GM23338 (cell line): ENCODE measurements at regions not wholly inside any gene's neighbourhood (a gene's known extent, or its start where the extent isn't known, plus 50 kb on each side); places are given as distances from the start of the nearest gene placed in this dataset.

Experiments
- CREB1 ChIP-seq: fragments of 250-450 bp; sonication (Bioruptor Pico); IDR thresholded peaks from 2 replicates; pipeline ENCODE4 v1.5.0; 2020; ENCODE audit warnings: low read depth, mild to moderate bottlenecking, moderate library complexity
- EZH2 ChIP-seq: fragments of 200-600 bp; sonication (generic); IDR thresholded peaks from one replicate; pipeline ENCODE4 v1.8.0; 2017; ENCODE audit warnings: antibody characterized with exemption, mild to moderate bottlenecking, low read depth; ENCODE audit not compliant: unreplicated experiment
- EZH2phosphoT487 ChIP-seq: fragments of 200-600 bp; sonication (generic); IDR thresholded peaks from one replicate; pipeline ENCODE4 v1.8.1; 2018; ENCODE audit warnings: antibody characterized with exemption; ENCODE audit not compliant: unreplicated experiment
- JUNB ChIP-seq: IDR thresholded peaks from one replicate; pipeline ENCODE4 v1.6.1; 2016; ENCODE audit warnings: antibody characterized with exemption; ENCODE audit not compliant: unreplicated experiment
- NANOG ChIP-seq: IDR thresholded peaks from 2 replicates; pipeline ENCODE4 v1.6.1; 2016; ENCODE audit warnings: antibody characterized with exemption, borderline replicate concordance
- POLR2AphosphoS5 ChIP-seq: IDR thresholded peaks from 2 replicates; pipeline ENCODE4 v1.6.1; 2016; ENCODE audit warnings: antibody characterized with exemption, low read depth
- STAT1 ChIP-seq: IDR thresholded peaks from one replicate; pipeline ENCODE4 v1.6.1; 2016; ENCODE audit warnings: antibody characterized with exemption; ENCODE audit not compliant: unreplicated experiment
- ZNF331 ChIP-seq: fragments of 250-450 bp; sonication (Bioruptor Pico); IDR thresholded peaks from 2 replicates; pipeline ENCODE4 v1.5.0; 2020; ENCODE audit warnings: low read depth, mild to moderate bottlenecking, moderate library complexity
- TF ChIP-seq, protein P1 (sequence below), 2 experiments: fragments of 200-600 bp in 1 of 2; sonication (generic) in 1 of 2; conservative IDR thresholded peaks; 2 replicates each; pipeline versions ENCODE4 v1.5.1 to v1.6.1; 2016 to 2017; ENCODE audit warnings: antibody characterized with exemption in 2 of 2, low read depth in 2 of 2, mild to moderate bottlenecking in 2 of 2, moderate library complexity in 1 of 2
- TF ChIP-seq, protein P2 (sequence below): IDR thresholded peaks from one replicate; pipeline ENCODE4 v1.6.1; 2018; ENCODE audit warnings: antibody characterized with exemption; ENCODE audit not compliant: unreplicated experiment
- TF ChIP-seq, protein P3 (sequence below): fragments of 250-450 bp; sonication (Bioruptor Pico); IDR thresholded peaks from 2 replicates; pipeline ENCODE4 v1.5.0; 2020; ENCODE audit warnings: mild to moderate bottlenecking, moderate library complexity
- TF ChIP-seq, protein P4 (sequence below): IDR thresholded peaks from 2 replicates; pipeline ENCODE4 v1.6.1; 2016; ENCODE audit warnings: antibody characterized with exemption

DNA sequence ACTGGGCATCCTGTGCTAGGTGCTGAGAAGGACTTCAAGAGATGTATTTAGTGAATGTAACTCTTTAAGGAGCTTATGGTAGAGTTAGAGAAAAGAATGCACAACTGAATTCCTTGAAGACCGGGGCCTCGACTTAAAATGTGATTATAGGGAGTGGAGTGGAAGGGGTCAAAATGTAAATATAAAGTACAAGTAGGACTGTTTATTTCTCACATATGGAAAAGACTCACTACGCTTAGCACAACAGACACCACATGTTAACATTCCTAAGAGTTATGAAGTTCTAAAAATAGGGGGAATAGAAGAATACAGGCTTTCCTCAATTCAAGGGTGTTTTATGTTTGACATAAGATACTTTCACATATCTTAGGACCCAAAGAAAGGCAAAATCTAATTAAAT, 117.8 kb upstream of the OSMR start:
- TF ChIP-seq, protein P1, sequence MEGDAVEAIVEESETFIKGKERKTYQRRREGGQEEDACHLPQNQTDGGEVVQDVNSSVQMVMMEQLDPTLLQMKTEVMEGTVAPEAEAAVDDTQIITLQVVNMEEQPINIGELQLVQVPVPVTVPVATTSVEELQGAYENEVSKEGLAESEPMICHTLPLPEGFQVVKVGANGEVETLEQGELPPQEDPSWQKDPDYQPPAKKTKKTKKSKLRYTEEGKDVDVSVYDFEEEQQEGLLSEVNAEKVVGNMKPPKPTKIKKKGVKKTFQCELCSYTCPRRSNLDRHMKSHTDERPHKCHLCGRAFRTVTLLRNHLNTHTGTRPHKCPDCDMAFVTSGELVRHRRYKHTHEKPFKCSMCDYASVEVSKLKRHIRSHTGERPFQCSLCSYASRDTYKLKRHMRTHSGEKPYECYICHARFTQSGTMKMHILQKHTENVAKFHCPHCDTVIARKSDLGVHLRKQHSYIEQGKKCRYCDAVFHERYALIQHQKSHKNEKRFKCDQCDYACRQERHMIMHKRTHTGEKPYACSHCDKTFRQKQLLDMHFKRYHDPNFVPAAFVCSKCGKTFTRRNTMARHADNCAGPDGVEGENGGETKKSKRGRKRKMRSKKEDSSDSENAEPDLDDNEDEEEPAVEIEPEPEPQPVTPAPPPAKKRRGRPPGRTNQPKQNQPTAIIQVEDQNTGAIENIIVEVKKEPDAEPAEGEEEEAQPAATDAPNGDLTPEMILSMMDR (conservative IDR thresholded peaks at IDR 0.05; ENCODE audit: low read depth in 2 of 2): no peak
- TF ChIP-seq POLR2AphosphoS5: no peak
- TF ChIP-seq EZH2: no peak
- TF ChIP-seq, protein P2, sequence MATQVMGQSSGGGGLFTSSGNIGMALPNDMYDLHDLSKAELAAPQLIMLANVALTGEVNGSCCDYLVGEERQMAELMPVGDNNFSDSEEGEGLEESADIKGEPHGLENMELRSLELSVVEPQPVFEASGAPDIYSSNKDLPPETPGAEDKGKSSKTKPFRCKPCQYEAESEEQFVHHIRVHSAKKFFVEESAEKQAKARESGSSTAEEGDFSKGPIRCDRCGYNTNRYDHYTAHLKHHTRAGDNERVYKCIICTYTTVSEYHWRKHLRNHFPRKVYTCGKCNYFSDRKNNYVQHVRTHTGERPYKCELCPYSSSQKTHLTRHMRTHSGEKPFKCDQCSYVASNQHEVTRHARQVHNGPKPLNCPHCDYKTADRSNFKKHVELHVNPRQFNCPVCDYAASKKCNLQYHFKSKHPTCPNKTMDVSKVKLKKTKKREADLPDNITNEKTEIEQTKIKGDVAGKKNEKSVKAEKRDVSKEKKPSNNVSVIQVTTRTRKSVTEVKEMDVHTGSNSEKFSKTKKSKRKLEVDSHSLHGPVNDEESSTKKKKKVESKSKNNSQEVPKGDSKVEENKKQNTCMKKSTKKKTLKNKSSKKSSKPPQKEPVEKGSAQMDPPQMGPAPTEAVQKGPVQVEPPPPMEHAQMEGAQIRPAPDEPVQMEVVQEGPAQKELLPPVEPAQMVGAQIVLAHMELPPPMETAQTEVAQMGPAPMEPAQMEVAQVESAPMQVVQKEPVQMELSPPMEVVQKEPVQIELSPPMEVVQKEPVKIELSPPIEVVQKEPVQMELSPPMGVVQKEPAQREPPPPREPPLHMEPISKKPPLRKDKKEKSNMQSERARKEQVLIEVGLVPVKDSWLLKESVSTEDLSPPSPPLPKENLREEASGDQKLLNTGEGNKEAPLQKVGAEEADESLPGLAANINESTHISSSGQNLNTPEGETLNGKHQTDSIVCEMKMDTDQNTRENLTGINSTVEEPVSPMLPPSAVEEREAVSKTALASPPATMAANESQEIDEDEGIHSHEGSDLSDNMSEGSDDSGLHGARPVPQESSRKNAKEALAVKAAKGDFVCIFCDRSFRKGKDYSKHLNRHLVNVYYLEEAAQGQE: no peak
- no peak for TF ChIP-seq JUNB
- TF ChIP-seq, protein P3, sequence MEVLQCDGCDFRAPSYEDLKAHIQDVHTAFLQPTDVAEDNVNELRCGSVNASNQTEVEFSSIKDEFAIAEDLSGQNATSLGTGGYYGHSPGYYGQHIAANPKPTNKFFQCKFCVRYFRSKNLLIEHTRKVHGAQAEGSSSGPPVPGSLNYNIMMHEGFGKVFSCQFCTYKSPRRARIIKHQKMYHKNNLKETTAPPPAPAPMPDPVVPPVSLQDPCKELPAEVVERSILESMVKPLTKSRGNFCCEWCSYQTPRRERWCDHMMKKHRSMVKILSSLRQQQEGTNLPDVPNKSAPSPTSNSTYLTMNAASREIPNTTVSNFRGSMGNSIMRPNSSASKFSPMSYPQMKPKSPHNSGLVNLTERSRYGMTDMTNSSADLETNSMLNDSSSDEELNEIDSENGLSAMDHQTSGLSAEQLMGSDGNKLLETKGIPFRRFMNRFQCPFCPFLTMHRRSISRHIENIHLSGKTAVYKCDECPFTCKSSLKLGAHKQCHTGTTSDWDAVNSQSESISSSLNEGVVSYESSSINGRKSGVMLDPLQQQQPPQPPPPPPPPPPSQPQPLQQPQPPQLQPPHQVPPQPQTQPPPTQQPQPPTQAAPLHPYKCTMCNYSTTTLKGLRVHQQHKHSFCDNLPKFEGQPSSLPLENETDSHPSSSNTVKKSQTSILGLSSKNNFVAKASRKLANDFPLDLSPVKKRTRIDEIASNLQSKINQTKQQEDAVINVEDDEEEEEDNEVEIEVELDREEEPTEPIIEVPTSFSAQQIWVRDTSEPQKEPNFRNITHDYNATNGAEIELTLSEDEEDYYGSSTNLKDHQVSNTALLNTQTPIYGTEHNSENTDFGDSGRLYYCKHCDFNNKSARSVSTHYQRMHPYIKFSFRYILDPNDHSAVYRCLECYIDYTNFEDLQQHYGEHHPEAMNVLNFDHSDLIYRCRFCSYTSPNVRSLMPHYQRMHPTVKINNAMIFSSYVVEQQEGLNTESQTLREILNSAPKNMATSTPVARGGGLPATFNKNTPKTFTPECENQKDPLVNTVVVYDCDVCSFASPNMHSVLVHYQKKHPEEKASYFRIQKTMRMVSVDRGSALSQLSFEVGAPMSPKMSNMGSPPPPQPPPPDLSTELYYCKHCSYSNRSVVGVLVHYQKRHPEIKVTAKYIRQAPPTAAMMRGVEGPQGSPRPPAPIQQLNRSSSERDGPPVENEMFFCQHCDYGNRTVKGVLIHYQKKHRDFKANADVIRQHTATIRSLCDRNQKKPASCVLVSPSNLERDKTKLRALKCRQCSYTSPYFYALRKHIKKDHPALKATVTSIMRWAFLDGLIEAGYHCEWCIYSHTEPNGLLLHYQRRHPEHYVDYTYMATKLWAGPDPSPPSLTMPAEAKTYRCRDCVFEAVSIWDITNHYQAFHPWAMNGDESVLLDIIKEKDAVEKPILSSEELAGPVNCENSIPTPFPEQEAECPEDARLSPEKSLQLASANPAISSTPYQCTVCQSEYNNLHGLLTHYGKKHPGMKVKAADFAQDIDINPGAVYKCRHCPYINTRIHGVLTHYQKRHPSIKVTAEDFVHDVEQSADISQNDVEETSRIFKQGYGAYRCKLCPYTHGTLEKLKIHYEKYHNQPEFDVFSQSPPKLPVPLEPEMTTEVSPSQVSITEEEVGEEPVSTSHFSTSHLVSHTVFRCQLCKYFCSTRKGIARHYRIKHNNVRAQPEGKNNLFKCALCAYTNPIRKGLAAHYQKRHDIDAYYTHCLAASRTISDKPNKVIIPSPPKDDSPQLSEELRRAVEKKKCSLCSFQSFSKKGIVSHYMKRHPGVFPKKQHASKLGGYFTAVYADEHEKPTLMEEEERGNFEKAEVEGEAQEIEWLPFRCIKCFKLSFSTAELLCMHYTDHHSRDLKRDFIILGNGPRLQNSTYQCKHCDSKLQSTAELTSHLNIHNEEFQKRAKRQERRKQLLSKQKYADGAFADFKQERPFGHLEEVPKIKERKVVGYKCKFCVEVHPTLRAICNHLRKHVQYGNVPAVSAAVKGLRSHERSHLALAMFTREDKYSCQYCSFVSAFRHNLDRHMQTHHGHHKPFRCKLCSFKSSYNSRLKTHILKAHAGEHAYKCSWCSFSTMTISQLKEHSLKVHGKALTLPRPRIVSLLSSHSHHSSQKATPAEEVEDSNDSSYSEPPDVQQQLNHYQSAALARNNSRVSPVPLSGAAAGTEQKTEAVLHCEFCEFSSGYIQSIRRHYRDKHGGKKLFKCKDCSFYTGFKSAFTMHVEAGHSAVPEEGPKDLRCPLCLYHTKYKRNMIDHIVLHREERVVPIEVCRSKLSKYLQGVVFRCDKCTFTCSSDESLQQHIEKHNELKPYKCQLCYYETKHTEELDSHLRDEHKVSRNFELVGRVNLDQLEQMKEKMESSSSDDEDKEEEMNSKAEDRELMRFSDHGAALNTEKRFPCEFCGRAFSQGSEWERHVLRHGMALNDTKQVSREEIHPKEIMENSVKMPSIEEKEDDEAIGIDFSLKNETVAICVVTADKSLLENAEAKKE: no peak
- TF ChIP-seq EZH2phosphoT487: no peak
- TF ChIP-seq, protein P4, sequence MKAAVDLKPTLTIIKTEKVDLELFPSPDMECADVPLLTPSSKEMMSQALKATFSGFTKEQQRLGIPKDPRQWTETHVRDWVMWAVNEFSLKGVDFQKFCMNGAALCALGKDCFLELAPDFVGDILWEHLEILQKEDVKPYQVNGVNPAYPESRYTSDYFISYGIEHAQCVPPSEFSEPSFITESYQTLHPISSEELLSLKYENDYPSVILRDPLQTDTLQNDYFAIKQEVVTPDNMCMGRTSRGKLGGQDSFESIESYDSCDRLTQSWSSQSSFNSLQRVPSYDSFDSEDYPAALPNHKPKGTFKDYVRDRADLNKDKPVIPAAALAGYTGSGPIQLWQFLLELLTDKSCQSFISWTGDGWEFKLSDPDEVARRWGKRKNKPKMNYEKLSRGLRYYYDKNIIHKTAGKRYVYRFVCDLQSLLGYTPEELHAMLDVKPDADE: no peak
- no peak for TF ChIP-seq ZNF331 (CRISPR knock-in tag)
- no peak for TF ChIP-seq STAT1
- no peak for TF ChIP-seq NANOG
- no peak for TF ChIP-seq CREB1 (CRISPR knock-in tag)
